HG03354 (cell line): ENCODE measurements at regions not wholly inside any gene's neighbourhood (a gene's known extent, or its start where the extent isn't known, plus 50 kb on each side); places are given as distances from the start of the nearest gene placed in this dataset.

ENCODE experiments used
- ATAC-seq: cut with Tn5 transposase; IDR thresholded peaks from one replicate; pipeline ENCODE4 v1.9.1; 2021; ENCODE audit warnings: mild to moderate bottlenecking; ENCODE audit not compliant: unreplicated experiment, poor library complexity, severe bottlenecking

GRCh38 chr18:47606526-47606925 is 323.9 kb downstream of the SMAD2 start:
- no peak for ATAC-seq

- ATAC-seq = no peak
Measured at GRCh38 chr18:47605093-47605492, 325.4 kb downstream of the SMAD2 start.

DNA sequence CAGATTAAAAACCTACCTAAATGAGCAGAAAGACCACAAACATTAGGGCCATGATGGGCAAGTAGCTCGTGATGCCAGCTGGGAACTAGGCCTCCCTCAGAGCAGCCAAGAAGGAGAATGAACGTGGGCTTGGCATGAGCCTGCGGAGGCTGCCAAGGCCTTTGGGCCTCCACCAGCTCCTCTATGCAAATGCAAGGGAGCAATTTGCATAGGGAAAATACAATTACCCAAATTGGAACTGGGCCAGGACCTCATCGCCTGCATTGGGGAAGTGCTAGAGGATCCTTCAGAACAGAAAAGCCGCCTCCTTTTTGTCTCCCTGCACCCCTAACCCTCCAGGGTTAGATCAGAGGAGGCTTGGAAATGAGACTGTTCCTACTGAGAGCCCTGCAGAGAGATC is 326.4 kb downstream of the SMAD2 start:
- ATAC-seq = no peak

DNA sequence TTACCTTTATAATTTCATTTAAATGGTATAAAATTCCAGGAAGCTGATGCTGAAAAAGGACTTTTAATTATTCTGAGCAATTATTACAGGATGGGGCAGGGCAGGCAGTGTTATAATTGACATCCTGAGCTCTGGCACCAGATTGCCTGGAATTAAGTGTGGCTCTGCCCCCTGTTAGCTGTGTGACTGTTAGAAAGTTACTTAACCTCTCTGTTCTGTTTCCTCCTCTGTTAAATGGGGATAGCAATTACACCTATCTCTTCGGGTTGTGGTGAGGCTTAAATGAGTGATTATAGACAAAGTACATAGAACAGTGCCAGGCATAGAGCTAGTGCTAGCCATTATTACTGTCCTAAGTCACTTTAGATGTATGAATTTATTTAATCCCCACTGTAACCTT is 327.3 kb downstream of the SMAD2 start:
- no peak for ATAC-seq

- no peak for ATAC-seq
Measured at GRCh38 chr18:47602273-47602897, 328.1 kb downstream of the SMAD2 start.

DNA sequence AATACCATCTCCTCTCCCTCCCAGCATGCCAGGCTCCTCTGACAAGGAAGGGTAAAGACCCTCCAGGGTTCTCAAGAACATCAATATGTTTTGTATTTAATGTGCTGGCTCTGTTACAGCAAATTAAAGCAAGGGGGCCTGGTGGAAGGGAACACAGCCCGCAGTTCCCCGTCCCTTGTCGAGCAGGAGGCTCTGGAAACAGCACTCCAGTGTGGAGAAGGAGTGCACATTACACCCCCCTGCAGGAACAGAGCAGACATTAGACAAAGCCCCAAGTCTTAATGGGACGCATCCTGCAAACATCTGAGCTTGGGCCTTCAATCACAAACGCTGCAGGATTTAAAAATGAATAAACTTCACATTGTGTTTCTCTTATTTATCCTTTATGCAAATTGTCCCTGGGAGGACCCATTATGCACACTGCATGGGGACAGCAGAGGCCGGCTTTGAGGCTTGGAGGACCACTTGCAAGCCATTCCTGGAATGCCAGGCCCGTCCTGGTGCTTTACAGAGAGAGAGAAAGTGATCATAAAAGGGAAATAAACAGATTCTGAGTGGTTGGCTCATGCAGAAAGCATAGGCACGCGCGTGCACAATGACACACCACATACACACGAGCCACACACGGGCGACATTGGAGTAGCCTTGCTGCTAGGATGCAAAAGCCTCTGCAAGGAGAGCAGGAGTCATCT is 328.7 kb downstream of the SMAD2 start:
- no peak for ATAC-seq

- ATAC-seq = no peak
Measured at GRCh38 chr18:47595831-47596501, 334.5 kb downstream of the SMAD2 start.

GRCh38 chr18:47594621-47595086 is 335.8 kb downstream of the SMAD2 start:
- ATAC-seq = no peak

GRCh38 chr18:47593744-47594472 is 336.6 kb downstream of the SMAD2 start:
- ATAC-seq = no peak

GRCh38 chr18:47591429-47591828 is 339.0 kb downstream of the SMAD2 start:
- no peak for ATAC-seq

- ATAC-seq = no peak
Measured at GRCh38 chr18:47587587-47587986, 336.1 kb upstream of the SKOR2 start.

GRCh38 chr18:47586418-47587070 is 335.1 kb upstream of the SKOR2 start:
- no peak for ATAC-seq

DNA sequence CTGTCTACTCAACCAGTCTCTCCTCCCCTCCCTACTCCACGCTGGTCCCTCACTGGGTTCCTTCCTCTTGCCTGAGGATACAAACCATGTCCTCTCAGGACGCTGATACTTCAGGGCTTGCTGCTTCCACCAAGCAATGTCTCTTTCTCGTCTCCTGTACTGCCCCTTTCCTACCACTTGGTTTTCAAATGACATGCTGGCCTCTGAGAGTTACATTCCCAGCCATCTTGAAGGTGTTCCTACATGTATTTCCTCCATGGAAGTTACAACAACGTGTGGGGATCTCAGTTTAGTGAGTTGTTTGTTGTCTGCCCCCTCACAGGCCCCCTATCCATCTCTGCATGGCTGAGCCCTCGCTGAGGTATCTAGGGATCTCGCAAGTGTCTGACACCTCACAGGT is 334.5 kb upstream of the SKOR2 start:
- no peak for ATAC-seq

- ATAC-seq = no peak
Measured at GRCh38 chr18:47585136-47585535, 333.7 kb upstream of the SKOR2 start.

DNA sequence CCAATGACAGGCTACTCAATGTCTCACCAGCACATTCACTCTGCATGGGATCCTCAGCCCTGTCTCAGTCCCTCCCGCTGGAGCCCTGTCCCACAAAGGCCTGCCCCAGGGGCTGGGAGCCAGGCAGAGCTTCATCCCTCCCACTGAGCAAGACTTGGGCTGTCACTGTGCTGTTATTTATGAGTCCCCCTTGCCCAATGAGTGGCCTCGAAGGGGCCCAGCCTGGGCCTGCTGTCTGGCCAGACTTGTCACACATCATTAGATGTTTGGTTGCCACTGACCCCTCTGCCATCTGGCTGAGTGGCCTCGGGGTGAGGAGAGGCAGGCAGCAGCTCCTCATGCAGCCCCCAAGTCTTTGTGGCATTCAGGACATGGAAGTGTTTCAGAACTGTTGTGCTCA is 330.6 kb upstream of the SKOR2 start:
- no peak for ATAC-seq

- ATAC-seq = no peak
Measured at GRCh38 chr18:47577520-47577919, 326.1 kb upstream of the SKOR2 start.

DNA sequence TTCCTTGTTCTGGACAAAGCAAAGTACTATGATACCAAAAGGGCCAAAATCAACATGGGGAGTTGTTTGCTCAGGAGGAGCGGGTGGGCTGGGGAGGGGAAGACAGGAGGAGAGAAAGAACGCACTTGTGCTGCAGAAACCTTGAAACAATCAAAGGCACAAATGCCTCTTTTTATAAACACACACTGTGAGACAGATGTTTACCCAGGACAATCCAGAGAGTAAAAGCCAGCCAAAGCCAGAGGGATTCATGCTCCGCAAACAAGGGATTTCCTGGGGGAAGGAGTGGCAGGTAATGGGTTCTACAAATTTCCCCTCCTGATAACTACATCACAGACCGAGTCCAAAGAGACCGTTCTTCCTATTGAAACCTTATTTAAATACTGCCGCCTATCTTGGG is 323.5 kb upstream of the SKOR2 start:
- ATAC-seq = no peak

GRCh38 chr18:47571957-47572356 is 320.5 kb upstream of the SKOR2 start:
- ATAC-seq = no peak

GRCh38 chr18:47566809-47567208 is 315.3 kb upstream of the SKOR2 start:
- no peak for ATAC-seq
